ENCODE measurements at regions not wholly inside any gene's neighbourhood (a gene's known extent, or its start where the extent isn't known, plus 50 kb on each side); places are given as distances from the start of the nearest gene placed in this dataset.

- TF ChIP-seq CTCF (IDR thresholded peaks at IDR 0.05), result no peak
- H3K9me3 Mint-ChIP-seq, result no peaks in the 10 kb centered on the region
- H3K4me3 Mint-ChIP-seq, result no peak overlapping the region
- H3K27me3 Mint-ChIP-seq (ENCODE audit: low read depth, poor library complexity), result peaks cover 4% of the 10 kb centered on the region
- no peak for DNase-seq
- no peaks in the 10 kb centered on the region for H3K4me1 Mint-ChIP-seq
- no peaks in the 10 kb centered on the region for H3K36me3 Mint-ChIP-seq (ENCODE audit: low read depth)
- no peak overlapping the region for H3K27ac Mint-ChIP-seq
These were observed 150.7 kb upstream of the LGALSL start for GRCh38 chr2:64303250-64303649.

GRCh38 chr2:64307421-64307820 lies 146.5 kb upstream of the LGALSL start:
- Mint-ChIP-seq H3K4me1 (peaks cover 22% of the 10 kb centered on the region), H3K27ac (no peak overlapping the region), H3K9me3 (no peaks in the 10 kb centered on the region), H3K4me3 (no peak overlapping the region), H3K27me3 (ENCODE audit: low read depth, poor library complexity) (no peaks in the 10 kb centered on the region), H3K36me3 (ENCODE audit: low read depth) (no peaks in the 10 kb centered on the region)
- TF ChIP-seq CTCF (IDR thresholded peaks at IDR 0.05), result no peak
- no peak for DNase-seq

GRCh38 chr2:64311191-64311910 lies 142.6 kb upstream of the LGALSL start:
- DNase-seq, result no peak
- H3K27ac Mint-ChIP-seq, result no peak overlapping the region
- no peak for TF ChIP-seq CTCF (IDR thresholded peaks at IDR 0.05)
- H3K36me3 Mint-ChIP-seq (ENCODE audit: low read depth), result no peaks in the 10 kb centered on the region
- no peak overlapping the region for H3K4me3 Mint-ChIP-seq
- H3K27me3 Mint-ChIP-seq (ENCODE audit: low read depth, poor library complexity), result no peaks in the 10 kb centered on the region
- H3K9me3 Mint-ChIP-seq, result no peaks in the 10 kb centered on the region
- H3K4me1 Mint-ChIP-seq, result peaks cover 36% of the 10 kb centered on the region

- Mint-ChIP-seq H3K9me3 (no peaks in the 10 kb centered on the region), H3K27me3 (ENCODE audit: low read depth, poor library complexity) (no peaks in the 10 kb centered on the region), H3K4me1 (peaks cover 37% of the 10 kb centered on the region), H3K27ac (peak overlapping the region; percentile 64), H3K4me3 (no peak overlapping the region), H3K36me3 (ENCODE audit: low read depth) (no peaks in the 10 kb centered on the region)
- TF ChIP-seq CTCF (IDR thresholded peaks at IDR 0.05), result no peak
- DNase-seq, result peak; percentile 52
These were observed 141.9 kb upstream of the LGALSL start for GRCh38 chr2:64311948-64312621.

- H3K27ac Mint-ChIP-seq, result peak overlapping the region; percentile 1
- H3K9me3 Mint-ChIP-seq, result no peaks in the 10 kb centered on the region
- H3K27me3 Mint-ChIP-seq (ENCODE audit: low read depth, poor library complexity), result no peaks in the 10 kb centered on the region
- H3K4me1 Mint-ChIP-seq, result peaks cover 44% of the 10 kb centered on the region
- no peak for TF ChIP-seq CTCF (IDR thresholded peaks at IDR 0.05)
- no peaks in the 10 kb centered on the region for H3K36me3 Mint-ChIP-seq (ENCODE audit: low read depth)
- DNase-seq, result no peak
- no peak overlapping the region for H3K4me3 Mint-ChIP-seq
These were observed 141.2 kb upstream of the LGALSL start for GRCh38 chr2:64312622-64313397.
